Endothelial cell of umbilical vein (primary cell): ENCODE measurements at regions not wholly inside any gene's neighbourhood (a gene's known extent, or its start where the extent isn't known, plus 50 kb on each side); places are given as distances from the start of the nearest gene placed in this dataset.

Source experiments
- BruUV-seq: library from RNA; stranded (reverse); fragments of 400-500 nt; replicated peaks from 2 replicates; lab custom pipeline; 2021; lab: Mats Ljungman, UMichigan
- CTCF ChIA-PET: fragments of 300-600, 350-600 bp; sonication (Branson Sonifier 250); formaldehyde crosslinking; loops from one replicate; lab custom pipeline; 2021; ENCODE audit warnings: antibody characterized with exemption, inconsistent platforms; lab: Charles Lee
- POLR2A ChIA-PET: fragments of 300-600, 350-600 bp; sonication (Branson Sonifier 250); formaldehyde crosslinking; loops from one replicate; lab custom pipeline; 2021; ENCODE audit warnings: antibody characterized with exemption, inconsistent platforms; lab: Charles Lee
- DNase-seq: peaks from one replicate; pipeline ENCODE4 v3.0.0-alpha.2; 2011; ENCODE audit warnings: low read depth, low spot score
- FAIRE-seq: peaks from 2 replicates; lab custom pipeline; 2011; peaks lifted over from hg19 to GRCh38; lab: Jason Lieb, UNC
- H2AFZ ChIP-seq: 2 replicates; pipeline ENCODE4 v1.6.0; 2012; ENCODE audit warnings: low read depth, low read length, control low read depth, inconsistent platforms
- H3K27ac ChIP-seq: 2 replicates; pipeline ENCODE4 v1.5.1; 2011; ENCODE audit warnings: low read depth, mild to moderate bottlenecking, control low read depth, low read length, moderate library complexity; ENCODE audit not compliant: insufficient read depth
- H3K27me3 ChIP-seq, 2 experiments: 2 replicates each; pipeline versions ENCODE4 v1.6.0 to v1.6.1; 2011; ENCODE audit warnings: low read length in 2 of 2, mixed read lengths in 1 of 2; ENCODE audit not compliant: control insufficient read depth in 2 of 2, insufficient read depth in 2 of 2
- H3K36me3 ChIP-seq, 2 experiments: 2 replicates in 1 of 2; 3 replicates in 1 of 2; pipeline ENCODE4 v1.5.1; 2011; ENCODE audit warnings: low read length in 2 of 2, mild to moderate bottlenecking in 1 of 2, moderate library complexity in 1 of 2; ENCODE audit not compliant: control insufficient read depth in 2 of 2, insufficient read depth in 2 of 2; ENCODE audit errors: extremely low read depth in 1 of 2
- H3K4me1 ChIP-seq: 3 replicates; pipeline ENCODE4 v1.5.1; 2011; ENCODE audit warnings: mild to moderate bottlenecking, low read length; ENCODE audit not compliant: control insufficient read depth, insufficient read depth; ENCODE audit errors: extremely low read depth
- H3K4me2 ChIP-seq: 2 replicates; pipeline ENCODE4 v1.6.1; 2011; ENCODE audit warnings: low read length, control low read depth, mixed read lengths; ENCODE audit not compliant: insufficient read depth
- H3K4me3 ChIP-seq, 3 experiments: fragments of 200-600 bp in 1 of 3; sonication (generic), shearing (Covaris generic) in 1 of 3; replicated peaks in 1 of 3; 2 replicates each; pipeline ENCODE4 v1.5.1; 2011 to 2016; ENCODE audit warnings: control low read depth in 3 of 3, low read length in 3 of 3, mild to moderate bottlenecking in 2 of 3, inconsistent platforms in 1 of 3, low read depth in 1 of 3, moderate library complexity in 1 of 3; ENCODE audit not compliant: insufficient read depth in 1 of 3
- H3K79me2 ChIP-seq: 2 replicates; pipeline ENCODE4 v1.6.0; 2012; ENCODE audit warnings: low read length, inconsistent platforms; ENCODE audit not compliant: control insufficient read depth, insufficient read depth
- H3K9ac ChIP-seq: replicated peaks from 2 replicates; pipeline ENCODE3; 2011; ENCODE audit warnings: low read length, control low read depth; ENCODE audit not compliant: insufficient read depth; ENCODE audit errors: extremely low read depth
- H3K9me1 ChIP-seq: replicated peaks from 3 replicates; pipeline ENCODE4 v1.6.0; 2011; ENCODE audit warnings: mild to moderate bottlenecking, low read length; ENCODE audit not compliant: control insufficient read depth, insufficient read depth; ENCODE audit errors: extremely low read depth
- H3K9me3 ChIP-seq: replicated peaks from 2 replicates; pipeline ENCODE4 v1.5.1; 2012; ENCODE audit warnings: low read length, inconsistent platforms; ENCODE audit not compliant: control insufficient read depth, insufficient read depth
- H4K20me1 ChIP-seq: replicated peaks from 2 replicates; pipeline ENCODE3; 2011; ENCODE audit warnings: mild to moderate bottlenecking, low read length; ENCODE audit not compliant: control insufficient read depth, insufficient read depth; ENCODE audit errors: extremely low read depth
- EZH2 ChIP-seq: IDR thresholded peaks from 2 replicates; pipeline ENCODE4 v1.6.1; 2012; ENCODE audit warnings: borderline replicate concordance, low read depth, mild to moderate bottlenecking, moderate library complexity, low read length, inconsistent platforms; ENCODE audit not compliant: severe bottlenecking
- FOS ChIP-seq: IDR thresholded peaks from 2 replicates; pipeline ENCODE4 v1.6.1; 2011; ENCODE audit warnings: mild to moderate bottlenecking, low read length, moderate library complexity, borderline replicate concordance; ENCODE audit not compliant: insufficient read depth
- GATA2 ChIP-seq: IDR thresholded peaks from 2 replicates; pipeline ENCODE4 v1.7.0; 2011; ENCODE audit warnings: low read depth, mild to moderate bottlenecking, moderate library complexity, mixed read lengths, low read length; ENCODE audit not compliant: insufficient read length, insufficient read depth
- JUN ChIP-seq: IDR thresholded peaks from 2 replicates; pipeline ENCODE4 v1.6.1; 2011; ENCODE audit warnings: borderline replicate concordance, low read depth; ENCODE audit not compliant: insufficient read length, insufficient read depth
- MYC ChIP-seq: IDR thresholded peaks from one replicate; pipeline ENCODE4 v1.6.1; 2011; ENCODE audit warnings: mild to moderate bottlenecking, low read depth, low read length
- POLR2A ChIP-seq: IDR thresholded peaks from 2 replicates; pipeline ENCODE4 v1.6.1; 2012; ENCODE audit warnings: low read depth, mild to moderate bottlenecking, control low read depth, low read length
- POLR2AphosphoS5 ChIP-seq: IDR thresholded peaks from 2 replicates; pipeline ENCODE4 v1.6.1; 2012; ENCODE audit warnings: low read depth, mild to moderate bottlenecking, control low read depth, low read length, moderate library complexity; ENCODE audit not compliant: insufficient read depth
- dilution Hi-C: fragments of 300-500 bp; cut with MboI; formaldehyde crosslinking; loops from one replicate; pipeline ENCODE4 v1.15.0; 2019; ENCODE audit warnings: low sequenced_read_pairs; ENCODE audit not compliant: extremely low pct_ligation_motif_present
- intact Hi-C: fragments of 100-400 bp; cut with micrococcal nuclease; formaldehyde crosslinking; loops from one replicate; pipeline ENCODE4 v1.10.0; 2022
- TF ChIP-seq, protein P1 (sequence below), 2 donors: IDR thresholded peaks; 1 replicate in 1 of 2; 2 replicates in 1 of 2; pipeline ENCODE4 v1.5.1; 2011; ENCODE audit warnings: low read length in 2 of 2, mild to moderate bottlenecking in 2 of 2, moderate library complexity in 2 of 2, control low read depth in 1 of 2, inconsistent platforms in 1 of 2, low read depth in 1 of 2; ENCODE audit not compliant: insufficient read depth in 1 of 2; ENCODE audit errors: extremely low read depth in 1 of 2
- TF ChIP-seq, protein P2 (sequence below): IDR thresholded peaks from 2 replicates; pipeline ENCODE4 v1.6.1; 2011; ENCODE audit not compliant: insufficient read depth, insufficient read length

DNA sequence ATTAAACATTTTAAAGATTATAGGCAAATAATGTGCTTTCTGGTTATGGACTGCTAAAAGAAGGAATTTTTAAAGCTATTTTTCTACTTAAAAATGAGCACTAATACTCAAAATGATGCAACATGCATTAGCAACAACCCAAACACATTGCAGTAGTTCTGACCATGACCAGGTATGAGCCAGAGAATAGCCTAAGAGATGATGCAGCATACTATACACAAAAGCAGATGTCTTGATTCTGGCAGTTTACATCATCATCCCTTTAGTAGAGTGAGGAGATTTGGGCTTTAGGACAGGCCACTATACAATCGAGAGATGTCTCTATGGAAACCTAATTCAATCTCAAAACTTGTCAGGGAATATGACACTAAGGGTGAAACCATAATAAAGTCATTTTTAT is 307.1 kb downstream of the PRR16 start:
- BruUV-seq: no TSS peak
- Histone ChIP-seq H3K36me3 (no peaks in the 10 kb centered on the region), H3K4me1 (no peaks in the 10 kb centered on the region), H3K9me1 (no peaks in the 10 kb centered on the region), H3K79me2 (no peaks in the 10 kb centered on the region), H3K27ac (no peak overlapping the region), H3K27me3 (no peaks in the 10 kb centered on the region), H2AFZ (no peak overlapping the region), H3K4me3 (no peak overlapping the region), H3K4me2 (no peak overlapping the region), H4K20me1 (no peaks in the 10 kb centered on the region), H3K9ac (no peak overlapping the region), H3K9me3 (no peaks in the 10 kb centered on the region)
- no peak for FAIRE-seq
- ChIA-PET POLR2A (no interaction called here), CTCF (no interaction called here)
- no peak for DNase-seq
- dilution Hi-C loops: no loop called here
- intact Hi-C loops: no loop called here
- TF ChIP-seq JUN: no peak
- TF ChIP-seq POLR2A: no peak
- TF ChIP-seq FOS: no peak
- no peak for TF ChIP-seq EZH2
- TF ChIP-seq MYC: no peak
- no peak for TF ChIP-seq POLR2AphosphoS5
- TF ChIP-seq, protein P1, sequence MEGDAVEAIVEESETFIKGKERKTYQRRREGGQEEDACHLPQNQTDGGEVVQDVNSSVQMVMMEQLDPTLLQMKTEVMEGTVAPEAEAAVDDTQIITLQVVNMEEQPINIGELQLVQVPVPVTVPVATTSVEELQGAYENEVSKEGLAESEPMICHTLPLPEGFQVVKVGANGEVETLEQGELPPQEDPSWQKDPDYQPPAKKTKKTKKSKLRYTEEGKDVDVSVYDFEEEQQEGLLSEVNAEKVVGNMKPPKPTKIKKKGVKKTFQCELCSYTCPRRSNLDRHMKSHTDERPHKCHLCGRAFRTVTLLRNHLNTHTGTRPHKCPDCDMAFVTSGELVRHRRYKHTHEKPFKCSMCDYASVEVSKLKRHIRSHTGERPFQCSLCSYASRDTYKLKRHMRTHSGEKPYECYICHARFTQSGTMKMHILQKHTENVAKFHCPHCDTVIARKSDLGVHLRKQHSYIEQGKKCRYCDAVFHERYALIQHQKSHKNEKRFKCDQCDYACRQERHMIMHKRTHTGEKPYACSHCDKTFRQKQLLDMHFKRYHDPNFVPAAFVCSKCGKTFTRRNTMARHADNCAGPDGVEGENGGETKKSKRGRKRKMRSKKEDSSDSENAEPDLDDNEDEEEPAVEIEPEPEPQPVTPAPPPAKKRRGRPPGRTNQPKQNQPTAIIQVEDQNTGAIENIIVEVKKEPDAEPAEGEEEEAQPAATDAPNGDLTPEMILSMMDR (IDR thresholded peaks at IDR 0.05; ENCODE audit: extremely low read depth in 1 of 2, insufficient read depth in 1 of 2, low read depth in 1 of 2, low read length in 2 of 2): no peak
- TF ChIP-seq, protein P2, sequence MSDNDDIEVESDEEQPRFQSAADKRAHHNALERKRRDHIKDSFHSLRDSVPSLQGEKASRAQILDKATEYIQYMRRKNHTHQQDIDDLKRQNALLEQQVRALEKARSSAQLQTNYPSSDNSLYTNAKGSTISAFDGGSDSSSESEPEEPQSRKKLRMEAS: no peak
- no peak for TF ChIP-seq GATA2
